IMR-90 (cell line): ENCODE measurements at regions not wholly inside any gene's neighbourhood (a gene's known extent, or its start where the extent isn't known, plus 50 kb on each side); places are given as distances from the start of the nearest gene placed in this dataset.

Experiments used
- ATAC-seq: fragments of 200-7000 bp; cut with Tn5 transposase; 2 replicates; pipeline ENCODE4 v1.9.1; 2020; ENCODE audit warnings: low read depth, mild to moderate bottlenecking, moderate library complexity
- BruUV-seq: library from RNA; stranded (reverse); fragments of 400-500 nt; replicated peaks from 2 replicates; lab custom pipeline; 2021; lab: Mats Ljungman, UMichigan
- CTCF ChIA-PET: fragments of 300-600 bp; formaldehyde crosslinking; extraction: SDS; loops from one replicate; lab custom pipeline; 2021; ENCODE audit warnings: antibody characterized with exemption; lab: Yijun Ruan, JAX
- POLR2A ChIA-PET: fragments of 300-600 bp; sonication (Branson Sonifier 250); formaldehyde crosslinking; loops from one replicate; lab custom pipeline; 2022; ENCODE audit warnings: antibody characterized with exemption; ENCODE audit not compliant: unreplicated experiment; lab: Charles Lee
- DNase-seq: peaks from one replicate; pipeline ENCODE4 v3.0.0; 2013
- H2AFZ ChIP-seq: replicated peaks from 2 replicates; pipeline ENCODE3; 2013; ENCODE audit warnings: low read length, mild to moderate bottlenecking; ENCODE audit not compliant: poor library complexity
- H2AK5ac ChIP-seq: 2 replicates; pipeline ENCODE4 v1.6.1; 2013; ENCODE audit warnings: low read depth, low read length, inconsistent platforms
- H2AK9ac ChIP-seq: replicated peaks from 2 replicates; pipeline ENCODE3; 2013; ENCODE audit warnings: mild to moderate bottlenecking, low read depth, low read length, moderate library complexity; ENCODE audit not compliant: poor library complexity
- H2BK120ac ChIP-seq: 2 replicates; pipeline ENCODE4 v1.6.1; 2013; ENCODE audit warnings: low read depth, low read length, inconsistent platforms
- H2BK15ac ChIP-seq: 3 replicates; pipeline ENCODE4 v1.6.1; 2013; ENCODE audit warnings: low read depth, low read length, inconsistent platforms
- H2BK20ac ChIP-seq: 2 replicates; pipeline ENCODE4 v1.6.1; 2013; ENCODE audit warnings: low read depth, mild to moderate bottlenecking, inconsistent platforms, low read length, moderate library complexity
- H2BK5ac ChIP-seq: 2 replicates; pipeline ENCODE4 v1.6.1; 2013; ENCODE audit warnings: mild to moderate bottlenecking, low read depth, low read length, inconsistent platforms; ENCODE audit not compliant: poor library complexity, severe bottlenecking
- H3K14ac ChIP-seq: replicated peaks from 2 replicates; pipeline ENCODE4 v1.6.1; 2013; ENCODE audit warnings: low read depth, low read length, inconsistent platforms
- H3K18ac ChIP-seq: 2 replicates; pipeline ENCODE4 v1.6.1; 2013; ENCODE audit warnings: low read depth, low read length, control low read depth
- H3K23ac ChIP-seq: 2 replicates; pipeline ENCODE4 v1.6.1; 2013; ENCODE audit warnings: low read depth, low read length, inconsistent platforms
- H3K27ac ChIP-seq: 2 replicates; pipeline ENCODE4 v1.5.1; 2013; ENCODE audit warnings: mild to moderate bottlenecking, control low read depth, low read length; ENCODE audit not compliant: insufficient read depth
- H3K27me3 ChIP-seq: 2 replicates; pipeline ENCODE4 v1.6.1; 2013; ENCODE audit warnings: low read length; ENCODE audit not compliant: control insufficient read depth, insufficient read depth
- H3K36me3 ChIP-seq: 2 replicates; pipeline ENCODE4 v1.6.1; 2013; ENCODE audit warnings: low read length, mixed read lengths; ENCODE audit not compliant: control insufficient read depth, insufficient read depth
- H3K4ac ChIP-seq: 2 replicates; pipeline ENCODE4 v1.6.1; 2013; ENCODE audit warnings: low read depth, low read length, inconsistent platforms
- H3K4me1 ChIP-seq: 2 replicates; pipeline ENCODE4 v1.6.1; 2013; ENCODE audit warnings: low read length, mixed read lengths; ENCODE audit not compliant: control insufficient read depth, insufficient read depth
- H3K4me2 ChIP-seq: 2 replicates; pipeline ENCODE4 v1.6.1; 2013; ENCODE audit warnings: low read depth, mild to moderate bottlenecking, control low read depth, low read length, moderate library complexity
- H3K4me3 ChIP-seq: 2 replicates; pipeline ENCODE4 v1.5.1; 2013; ENCODE audit warnings: low read depth, mild to moderate bottlenecking, control low read depth, low read length, moderate library complexity; ENCODE audit not compliant: insufficient read depth
- H3K56ac ChIP-seq: 2 replicates; pipeline ENCODE4 v1.6.1; 2013; ENCODE audit warnings: low read length, inconsistent platforms; ENCODE audit not compliant: insufficient read depth; ENCODE audit errors: extremely low read depth
- H3K79me1 ChIP-seq, 2 experiments: 2 replicates each; pipeline ENCODE4 v1.6.1; 2013; ENCODE audit warnings: low read length in 2 of 2, inconsistent platforms in 1 of 2, low read depth in 1 of 2
- H3K9ac ChIP-seq: 2 replicates; pipeline ENCODE4 v1.6.1; 2013; ENCODE audit warnings: low read depth, low read length, control low read depth
- H3K9me1 ChIP-seq: 2 replicates; pipeline ENCODE4 v1.6.1; 2013; ENCODE audit warnings: low read length, inconsistent platforms; ENCODE audit not compliant: insufficient read depth
- H3K9me3 ChIP-seq: 2 replicates; pipeline ENCODE4 v1.6.1; 2013; ENCODE audit warnings: low read length; ENCODE audit not compliant: control insufficient read depth, insufficient read depth
- H4K20me1 ChIP-seq: 2 replicates; pipeline ENCODE4 v1.6.1; 2013; ENCODE audit warnings: low read length, inconsistent platforms; ENCODE audit not compliant: insufficient read depth
- H4K5ac ChIP-seq: 2 replicates; pipeline ENCODE4 v1.6.1; 2013; ENCODE audit warnings: mild to moderate bottlenecking, low read depth, low read length, control low read depth
- H4K8ac ChIP-seq, 2 experiments: 2 replicates each; pipeline ENCODE4 v1.6.1; 2013; ENCODE audit warnings: low read depth in 2 of 2, low read length in 2 of 2, control low read depth in 1 of 2, inconsistent platforms in 1 of 2
- H4K91ac ChIP-seq: 2 replicates; pipeline ENCODE4 v1.6.1; 2013; ENCODE audit warnings: low read depth, low read length, inconsistent platforms; ENCODE audit not compliant: insufficient read depth
- BHLHE40 ChIP-seq: fragments of 150-350 bp; IDR thresholded peaks from 2 replicates; pipeline ENCODE4 v1.6.1; 2016; ENCODE audit warnings: mild to moderate bottlenecking, low read depth, low read length
- CEBPB ChIP-seq: IDR thresholded peaks from 2 replicates; pipeline ENCODE4 v1.6.1; 2012; ENCODE audit warnings: low read depth, low read length, improper control_type of control experiment
- FOS ChIP-seq: fragments of 150-350 bp; IDR thresholded peaks from 2 replicates; pipeline ENCODE4 v1.6.1; 2016; ENCODE audit warnings: low read depth, low read length
- MAFK ChIP-seq: IDR thresholded peaks from 2 replicates; pipeline ENCODE4 v1.6.1; 2012; ENCODE audit warnings: low read depth, low read length, improper control_type of control experiment
- MAZ ChIP-seq: IDR thresholded peaks from 2 replicates; pipeline ENCODE4 v1.6.1; 2012; ENCODE audit warnings: low read depth, mild to moderate bottlenecking, low read length, improper control_type of control experiment, moderate library complexity, borderline replicate concordance
- MXI1 ChIP-seq: IDR thresholded peaks from 2 replicates; pipeline ENCODE4 v1.6.1; 2012; ENCODE audit warnings: low read depth, mild to moderate bottlenecking, low read length, moderate library complexity, borderline replicate concordance
- POLR2A ChIP-seq: IDR thresholded peaks from 2 replicates; pipeline ENCODE4 v1.6.1; 2012; ENCODE audit warnings: mild to moderate bottlenecking, low read depth, low read length
- RAD21 ChIP-seq: IDR thresholded peaks from 2 replicates; pipeline ENCODE4 v1.6.1; 2012; ENCODE audit warnings: low read length, improper control_type of control experiment
- SMC3 ChIP-seq: fragments of 150-350 bp; IDR thresholded peaks from 2 replicates; pipeline ENCODE4 v1.6.1; 2016; ENCODE audit warnings: low read depth, mild to moderate bottlenecking, antibody characterized with exemption, low read length, moderate library complexity
- WGBS, 2 experiments: methylation state at CpG; one replicate each; pipeline versions ENCODE4 v1.1.5 to v1.1.7; 2013; ENCODE audit warnings: missing lambda C conversion rate in 2 of 2; ENCODE audit not compliant: insufficient read length in 1 of 2; ENCODE audit errors: extremely low coverage in 2 of 2; 5-methylcytosine and 5-hydroxymethylcytosine counted together
- dilution Hi-C: fragments of 300-500 bp; cut with HindIII; formaldehyde crosslinking; loops from one replicate; pipeline ENCODE4 v1.14.3; 2018; ENCODE audit warnings: low sequenced_read_pairs; ENCODE audit not compliant: unreplicated experiment
- in situ Hi-C: fragments of 300-500 bp; cut with MboI; formaldehyde crosslinking; loops from 3 replicates; pipeline ENCODE4 v1.14.3; 2019; ENCODE audit warnings: low sequenced_read_pairs, inconsistent platforms, mixed read lengths
- intact Hi-C: fragments of 100-400 bp; cut with micrococcal nuclease; formaldehyde crosslinking; loops from 2 replicates; pipeline ENCODE4 v1.10.0; 2022
- TF ChIP-seq, protein P1 (sequence below): fragments of 150-350 bp; IDR thresholded peaks from 2 replicates; pipeline ENCODE4 v1.6.1; 2016; ENCODE audit warnings: low read depth, mild to moderate bottlenecking, low read length, moderate library complexity, borderline replicate concordance
- TF ChIP-seq, protein P2 (sequence below): conservative IDR thresholded peaks from 2 replicates; pipeline ENCODE4 v1.5.1; 2012; ENCODE audit warnings: mild to moderate bottlenecking, low read depth, low read length, improper control_type of control experiment

DNA sequence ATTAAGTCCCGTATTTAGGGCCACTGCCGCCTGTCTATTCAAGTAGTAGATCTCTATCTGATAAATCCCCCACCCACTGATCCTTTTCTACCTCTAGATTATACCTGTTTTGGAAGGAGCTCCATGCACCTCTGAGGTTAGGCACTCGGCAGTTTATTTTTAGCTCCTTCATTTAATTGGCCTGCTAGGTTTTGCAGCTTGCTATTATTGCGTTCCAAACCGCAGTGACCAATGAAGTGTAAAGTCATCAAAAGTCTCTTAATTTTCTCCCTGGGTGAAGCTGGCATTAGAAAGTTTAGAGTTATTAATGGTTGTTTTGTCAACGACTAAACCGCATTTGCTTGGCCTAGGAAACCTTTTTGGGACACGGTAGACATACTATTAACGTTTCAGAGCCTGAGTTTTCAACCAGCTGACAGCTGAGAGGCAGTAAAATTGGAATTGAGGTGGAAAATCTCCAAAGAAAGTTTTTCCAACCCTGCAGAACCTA is 60.0 kb downstream of the RFPL4B start:
- POLR2A ChIA-PET = no interaction called here
- Histone ChIP-seq H4K5ac (no peak overlapping the region), H2BK20ac (no peak overlapping the region), H3K4ac (no peak overlapping the region), H2AK5ac (no peak overlapping the region), H2AFZ (no peak overlapping the region), H3K79me1 (no peaks in the 10 kb centered on the region), H3K4me3 (no peak overlapping the region), H4K20me1 (no peaks in the 10 kb centered on the region), H3K27ac (no peak overlapping the region), H2BK5ac (no peak overlapping the region), H2AK9ac (no peak overlapping the region), H2BK120ac (no peak overlapping the region), H3K27me3 (no peaks in the 10 kb centered on the region), H3K18ac (no peak overlapping the region), H3K56ac (no peak overlapping the region), H3K36me3 (no peaks in the 10 kb centered on the region), H3K9me3 (no peaks in the 10 kb centered on the region), H3K4me2 (no peak overlapping the region), H3K9me1 (no peaks in the 10 kb centered on the region), H2BK15ac (no peak overlapping the region), H4K91ac (no peak overlapping the region), H3K23ac (no peak overlapping the region), H4K8ac (no peak overlapping the region), H3K4me1 (no peaks in the 10 kb centered on the region), H3K9ac (no peak overlapping the region), H3K14ac (no peak overlapping the region)
- DNase-seq (no peak), ATAC-seq (no peak)
- intact Hi-C loops (no loop called here), in situ Hi-C loops (no loop called here), dilution Hi-C loops (no loop called here)
- WGBS, 2 experiments = 68% methylated on average over 4 of the region's 9 CpGs; no CpG with 5 or more reads in 1 of the 2 experiments
- BruUV-seq = no TSS peak
- CTCF ChIA-PET = interaction anchor here (0.5 to 1.1 kb wide), 3 partner anchors 10 to 67 kb away, joined by 3 to 5 read pairs (median 3); no protein-coding TSS in a partner anchor
- no peak for TF ChIP-seq BHLHE40
- no peak for TF ChIP-seq CEBPB
- TF ChIP-seq, protein P1, sequence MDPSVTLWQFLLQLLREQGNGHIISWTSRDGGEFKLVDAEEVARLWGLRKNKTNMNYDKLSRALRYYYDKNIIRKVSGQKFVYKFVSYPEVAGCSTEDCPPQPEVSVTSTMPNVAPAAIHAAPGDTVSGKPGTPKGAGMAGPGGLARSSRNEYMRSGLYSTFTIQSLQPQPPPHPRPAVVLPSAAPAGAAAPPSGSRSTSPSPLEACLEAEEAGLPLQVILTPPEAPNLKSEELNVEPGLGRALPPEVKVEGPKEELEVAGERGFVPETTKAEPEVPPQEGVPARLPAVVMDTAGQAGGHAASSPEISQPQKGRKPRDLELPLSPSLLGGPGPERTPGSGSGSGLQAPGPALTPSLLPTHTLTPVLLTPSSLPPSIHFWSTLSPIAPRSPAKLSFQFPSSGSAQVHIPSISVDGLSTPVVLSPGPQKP = no peak
- no peak for TF ChIP-seq RAD21
- no peak for TF ChIP-seq POLR2A
- no peak for TF ChIP-seq FOS
- TF ChIP-seq, protein P2, sequence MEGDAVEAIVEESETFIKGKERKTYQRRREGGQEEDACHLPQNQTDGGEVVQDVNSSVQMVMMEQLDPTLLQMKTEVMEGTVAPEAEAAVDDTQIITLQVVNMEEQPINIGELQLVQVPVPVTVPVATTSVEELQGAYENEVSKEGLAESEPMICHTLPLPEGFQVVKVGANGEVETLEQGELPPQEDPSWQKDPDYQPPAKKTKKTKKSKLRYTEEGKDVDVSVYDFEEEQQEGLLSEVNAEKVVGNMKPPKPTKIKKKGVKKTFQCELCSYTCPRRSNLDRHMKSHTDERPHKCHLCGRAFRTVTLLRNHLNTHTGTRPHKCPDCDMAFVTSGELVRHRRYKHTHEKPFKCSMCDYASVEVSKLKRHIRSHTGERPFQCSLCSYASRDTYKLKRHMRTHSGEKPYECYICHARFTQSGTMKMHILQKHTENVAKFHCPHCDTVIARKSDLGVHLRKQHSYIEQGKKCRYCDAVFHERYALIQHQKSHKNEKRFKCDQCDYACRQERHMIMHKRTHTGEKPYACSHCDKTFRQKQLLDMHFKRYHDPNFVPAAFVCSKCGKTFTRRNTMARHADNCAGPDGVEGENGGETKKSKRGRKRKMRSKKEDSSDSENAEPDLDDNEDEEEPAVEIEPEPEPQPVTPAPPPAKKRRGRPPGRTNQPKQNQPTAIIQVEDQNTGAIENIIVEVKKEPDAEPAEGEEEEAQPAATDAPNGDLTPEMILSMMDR = no peak
- TF ChIP-seq MAZ = no peak
- TF ChIP-seq MXI1 = no peak
- no peak for TF ChIP-seq MAFK
- no peak for TF ChIP-seq SMC3
